ENCODE measurements at regions not wholly inside any gene's neighbourhood (a gene's known extent, or its start where the extent isn't known, plus 50 kb on each side); places are given as distances from the start of the nearest gene placed in this dataset.

- no peak for DNase-seq
These were observed 499.4 kb downstream of the NPHP4 start for GRCh38 chr1:5492846-5493245.

GRCh38 chr1:5491207-5491904, 500.9 kb downstream of the NPHP4 start:
- DNase-seq, result no peak

- no peak for DNase-seq
These were observed 501.6 kb downstream of the NPHP4 start for GRCh38 chr1:5490635-5491034.

- no peak for DNase-seq
These were observed 503.8 kb downstream of the NPHP4 start for GRCh38 chr1:5488448-5488847.

GRCh38 chr1:5485968-5486696, 506.1 kb downstream of the NPHP4 start:
- DNase-seq, result peak; percentile 3

- DNase-seq, result no peak
These were observed 506.8 kb downstream of the NPHP4 start for GRCh38 chr1:5485436-5485835.

- no peak for DNase-seq
These were observed 507.6 kb downstream of the NPHP4 start for GRCh38 chr1:5484451-5485165.

- no peak for DNase-seq
These were observed 510.3 kb downstream of the NPHP4 start for GRCh38 chr1:5481889-5482288.

GRCh38 chr1:5480906-5481305, 511.3 kb downstream of the NPHP4 start:
- DNase-seq, result no peak

GRCh38 chr1:5479876-5480646, 512.2 kb downstream of the NPHP4 start:
- DNase-seq, result no peak

GRCh38 chr1:5478961-5479360, 513.3 kb downstream of the NPHP4 start:
- no peak for DNase-seq

- DNase-seq, result no peak
These were observed 514.0 kb downstream of the NPHP4 start for GRCh38 chr1:5478156-5478695.

GRCh38 chr1:5477716-5478115, 514.5 kb downstream of the NPHP4 start:
- no peak for DNase-seq

GRCh38 chr1:5475572-5475971, 516.7 kb downstream of the NPHP4 start:
- no peak for DNase-seq

- DNase-seq, result no peak
These were observed 519.0 kb downstream of the NPHP4 start for GRCh38 chr1:5473268-5473667.

- peak; percentile 78 for DNase-seq
These were observed 525.7 kb downstream of the NPHP4 start for GRCh38 chr1:5466487-5466886.

GRCh38 chr1:5465281-5465711, 526.9 kb downstream of the NPHP4 start:
- no peak for DNase-seq

- DNase-seq, result no peak
These were observed 527.9 kb downstream of the NPHP4 start for GRCh38 chr1:5464366-5464765.

- DNase-seq, result no peak
These were observed 531.3 kb downstream of the NPHP4 start for GRCh38 chr1:5460974-5461373.

- no peak for DNase-seq
These were observed 532.2 kb downstream of the NPHP4 start for GRCh38 chr1:5459839-5460610.

- no peak for DNase-seq
These were observed 534.0 kb downstream of the NPHP4 start for GRCh38 chr1:5458248-5458647.
